ENCODE measurements at regions not wholly inside any gene's neighbourhood (a gene's known extent, or its start where the extent isn't known, plus 50 kb on each side); places are given as distances from the start of the nearest gene placed in this dataset.

DNA sequence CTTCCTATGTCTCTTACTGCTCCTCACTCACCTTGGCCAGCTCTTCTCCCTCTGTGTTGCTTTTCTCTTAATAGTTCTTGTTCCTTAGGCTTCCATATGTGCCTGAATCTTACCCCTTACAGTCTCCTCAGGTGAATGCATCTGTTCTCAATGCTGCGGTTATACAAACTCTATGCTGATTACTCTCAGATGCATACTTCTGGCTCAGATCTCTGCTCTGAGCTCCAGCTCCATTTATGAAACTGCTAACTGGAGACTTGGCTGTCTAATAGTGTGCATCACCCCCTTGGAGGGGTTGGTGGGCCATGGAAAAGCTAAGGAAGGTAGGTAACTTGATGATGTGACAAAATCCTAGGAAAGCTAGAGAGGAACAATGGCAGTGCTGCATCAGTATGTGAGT lies 422.5 kb downstream of the TMEM135 start:
- Mint-ChIP-seq H3K27me3 (ENCODE audit: low read depth) (no peaks in the 10 kb centered on the region), H3K4me3 (no peak overlapping the region), H3K4me1 (0 out of 2 replicates have a peak, but pooled peaks cover 4% of the 10 kb centered on the region), H3K36me3 (no peaks in the 10 kb centered on the region), H3K9me3 (peaks cover 3% of the 10 kb centered on the region; the same call in 1 of the 2 replicates), H3K27ac (no peak overlapping the region)
- ATAC-seq (no peak), DNase-seq (ENCODE audit: low spot score) (no peak)
- CTCF ChIA-PET: interaction anchor here (1.2 kb wide), 1 partner anchor 108 kb away, joined by 3 read pairs; no protein-coding TSS in a partner anchor
- POLR2A ChIA-PET: no interaction called here
- TF ChIP-seq ELF4 (CRISPR knock-in tag; IDR thresholded peaks at IDR 0.05; ENCODE audit: low read depth) (no peak), ZBTB43 (CRISPR knock-in tag; IDR thresholded peaks at IDR 0.05) (no peak), AR (CRISPR knock-in tag; IDR thresholded peaks at IDR 0.05) (no peak), SMAD3 (CRISPR knock-in tag; IDR thresholded peaks at IDR 0.05; ENCODE audit: borderline replicate concordance) (no peak), PREB (CRISPR knock-in tag; IDR thresholded peaks at IDR 0.05; ENCODE audit: borderline replicate concordance) (no peak), NFATC4 (CRISPR knock-in tag; IDR thresholded peaks at IDR 0.05) (no peak), CDX4 (CRISPR knock-in tag; IDR thresholded peaks at IDR 0.05; ENCODE audit: borderline replicate concordance) (no peak), ZNF121 (CRISPR knock-in tag; IDR thresholded peaks at IDR 0.05) (no peak)
- TF ChIP-seq, protein P1, sequence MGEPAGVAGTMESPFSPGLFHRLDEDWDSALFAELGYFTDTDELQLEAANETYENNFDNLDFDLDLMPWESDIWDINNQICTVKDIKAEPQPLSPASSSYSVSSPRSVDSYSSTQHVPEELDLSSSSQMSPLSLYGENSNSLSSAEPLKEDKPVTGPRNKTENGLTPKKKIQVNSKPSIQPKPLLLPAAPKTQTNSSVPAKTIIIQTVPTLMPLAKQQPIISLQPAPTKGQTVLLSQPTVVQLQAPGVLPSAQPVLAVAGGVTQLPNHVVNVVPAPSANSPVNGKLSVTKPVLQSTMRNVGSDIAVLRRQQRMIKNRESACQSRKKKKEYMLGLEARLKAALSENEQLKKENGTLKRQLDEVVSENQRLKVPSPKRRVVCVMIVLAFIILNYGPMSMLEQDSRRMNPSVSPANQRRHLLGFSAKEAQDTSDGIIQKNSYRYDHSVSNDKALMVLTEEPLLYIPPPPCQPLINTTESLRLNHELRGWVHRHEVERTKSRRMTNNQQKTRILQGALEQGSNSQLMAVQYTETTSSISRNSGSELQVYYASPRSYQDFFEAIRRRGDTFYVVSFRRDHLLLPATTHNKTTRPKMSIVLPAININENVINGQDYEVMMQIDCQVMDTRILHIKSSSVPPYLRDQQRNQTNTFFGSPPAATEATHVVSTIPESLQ (CRISPR knock-in tag; IDR thresholded peaks at IDR 0.05): no peak

GRCh38 chr11:87459351-87459750 lies 421.6 kb downstream of the TMEM135 start:
- H3K4me1 Mint-ChIP-seq: 0 out of 2 replicates have a peak, but pooled peaks cover 4% of the 10 kb centered on the region
- no peaks in the 10 kb centered on the region for H3K27me3 Mint-ChIP-seq (ENCODE audit: low read depth)
- H3K9me3 Mint-ChIP-seq: peaks cover 3% of the 10 kb centered on the region; the same call in 1 of the 2 replicates
- DNase-seq (ENCODE audit: low spot score) (no peak), ATAC-seq (no peak)
- ChIA-PET POLR2A (no interaction called here), CTCF (no interaction called here)
- H3K36me3 Mint-ChIP-seq: no peaks in the 10 kb centered on the region
- TF ChIP-seq ZNF263 (CRISPR knock-in tag; IDR thresholded peaks at IDR 0.05; ENCODE audit: low read depth) (no peak), ZBTB21 (CRISPR knock-in tag; IDR thresholded peaks at IDR 0.05; ENCODE audit: borderline replicate concordance) (no peak), ZNF232 (CRISPR knock-in tag; IDR thresholded peaks at IDR 0.05) (no peak), ESRRA (CRISPR knock-in tag; IDR thresholded peaks at IDR 0.05; ENCODE audit: borderline replicate concordance) (no peak), FOXK1 (CRISPR knock-in tag; IDR thresholded peaks at IDR 0.05) (no peak), AR (CRISPR knock-in tag; IDR thresholded peaks at IDR 0.05) (no peak), JAZF1 (CRISPR knock-in tag; IDR thresholded peaks at IDR 0.05) (no peak), TCF7 (CRISPR knock-in tag; IDR thresholded peaks at IDR 0.05; ENCODE audit: low read depth) (no peak)
- TF ChIP-seq, protein P2, sequence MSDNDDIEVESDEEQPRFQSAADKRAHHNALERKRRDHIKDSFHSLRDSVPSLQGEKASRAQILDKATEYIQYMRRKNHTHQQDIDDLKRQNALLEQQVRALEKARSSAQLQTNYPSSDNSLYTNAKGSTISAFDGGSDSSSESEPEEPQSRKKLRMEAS (CRISPR knock-in tag; IDR thresholded peaks at IDR 0.05): no peak
- H3K4me3 Mint-ChIP-seq: no peak overlapping the region
- no peak overlapping the region for H3K27ac Mint-ChIP-seq
